Trophoblast cell (in vitro differentiated cells and primary cell): ENCODE measurements at regions not wholly inside any gene's neighbourhood (a gene's known extent, or its start where the extent isn't known, plus 50 kb on each side); places are given as distances from the start of the nearest gene placed in this dataset.

Experiments used
- DNase-seq, 2 donors: peaks; one replicate each; pipeline ENCODE4 v3.0.0-alpha.2; 2016
- H2AFZ ChIP-seq: 2 replicates; pipeline ENCODE4 v1.6.1; 2013; ENCODE audit warnings: low read length, moderate library complexity, mild to moderate bottlenecking; ENCODE audit not compliant: insufficient read depth, poor library complexity
- H2AK5ac ChIP-seq: 2 replicates; pipeline ENCODE4 v1.6.1; 2013; ENCODE audit warnings: mild to moderate bottlenecking, low read length
- H2BK120ac ChIP-seq: 2 replicates; pipeline ENCODE4 v1.6.1; 2013; ENCODE audit warnings: low read length, mild to moderate bottlenecking, moderate library complexity; ENCODE audit not compliant: insufficient read depth, poor library complexity
- H2BK12ac ChIP-seq: 2 replicates; pipeline ENCODE4 v1.6.1; 2013; ENCODE audit warnings: mild to moderate bottlenecking, low read length, moderate library complexity
- H2BK5ac ChIP-seq: 2 replicates; pipeline ENCODE4 v1.6.1; 2013; ENCODE audit warnings: low read length, low read depth, moderate library complexity, mild to moderate bottlenecking; ENCODE audit not compliant: poor library complexity
- H3K14ac ChIP-seq: 2 replicates; pipeline ENCODE4 v1.6.1; 2013; ENCODE audit warnings: mild to moderate bottlenecking, low read length
- H3K18ac ChIP-seq: 2 replicates; pipeline ENCODE4 v1.6.1; 2013; ENCODE audit warnings: mild to moderate bottlenecking, low read length
- H3K23ac ChIP-seq: 2 replicates; pipeline ENCODE4 v1.6.1; 2013; ENCODE audit warnings: low read length
- H3K27ac ChIP-seq: 2 replicates; pipeline ENCODE4 v1.5.1; 2013; ENCODE audit warnings: low read depth, mild to moderate bottlenecking, inconsistent platforms, low read length, moderate library complexity
- H3K27me3 ChIP-seq: 2 replicates; pipeline ENCODE4 v1.6.1; 2013; ENCODE audit warnings: inconsistent platforms, mild to moderate bottlenecking, low read length, moderate library complexity; ENCODE audit not compliant: insufficient read depth
- H3K36me3 ChIP-seq, 2 experiments: 1 replicate in 1 of 2; 2 replicates in 1 of 2; pipeline ENCODE4 v1.6.1; 2013; ENCODE audit warnings: low read length in 2 of 2, mild to moderate bottlenecking in 2 of 2, moderate library complexity in 1 of 2; ENCODE audit not compliant: insufficient read depth in 2 of 2, control insufficient read depth in 1 of 2
- H3K4ac ChIP-seq: 2 replicates; pipeline ENCODE4 v1.6.1; 2013; ENCODE audit warnings: low read depth, mild to moderate bottlenecking, low read length, moderate library complexity
- H3K4me1 ChIP-seq, 2 experiments: 1 replicate in 1 of 2; 2 replicates in 1 of 2; pipeline ENCODE4 v1.6.1; 2013; ENCODE audit warnings: low read length in 2 of 2, mild to moderate bottlenecking in 2 of 2, moderate library complexity in 1 of 2; ENCODE audit not compliant: insufficient read depth in 2 of 2, control insufficient read depth in 1 of 2
- H3K4me2 ChIP-seq: 2 replicates; pipeline ENCODE4 v1.6.1; 2013; ENCODE audit warnings: inconsistent platforms, mild to moderate bottlenecking, low read length, moderate library complexity
- H3K4me3 ChIP-seq: 2 replicates; pipeline ENCODE4 v1.5.1; 2013; ENCODE audit warnings: mild to moderate bottlenecking, low read depth, low read length, inconsistent platforms
- H3K79me1 ChIP-seq: one replicate; pipeline ENCODE4 v1.6.1; 2013; ENCODE audit warnings: low read length
- H3K79me2 ChIP-seq: 2 replicates; pipeline ENCODE4 v1.6.1; 2013; ENCODE audit warnings: low read length, mild to moderate bottlenecking; ENCODE audit not compliant: control insufficient read depth, insufficient read depth, poor library complexity
- H3K9ac ChIP-seq: 2 replicates; pipeline ENCODE4 v1.6.1; 2013; ENCODE audit warnings: mild to moderate bottlenecking, low read length
- H3K9me3 ChIP-seq: 2 replicates; pipeline ENCODE4 v1.6.1; 2013; ENCODE audit warnings: low read depth, mild to moderate bottlenecking, control low read depth, inconsistent platforms, low read length; ENCODE audit not compliant: insufficient read depth
- H4K12ac ChIP-seq: 2 replicates; pipeline ENCODE4 v1.6.1; 2013; ENCODE audit warnings: low read depth, mild to moderate bottlenecking, low read length, moderate library complexity
- H4K8ac ChIP-seq: 2 replicates; pipeline ENCODE4 v1.6.1; 2013; ENCODE audit warnings: low read depth, mild to moderate bottlenecking, low read length, moderate library complexity
- H4K91ac ChIP-seq: one replicate; pipeline ENCODE4 v1.6.1; 2013; ENCODE audit warnings: low read depth, mild to moderate bottlenecking, low read length, moderate library complexity
- WGBS: extraction: QIAGEN DNeasy Blood & Tissue Kit; methylation state at CpG from one replicate; pipeline ENCODE4 v1.1.7; 2013; ENCODE audit warnings: missing lambda C conversion rate; ENCODE audit not compliant: insufficient read length, insufficient coverage; ENCODE audit errors: extremely low coverage; 5-methylcytosine and 5-hydroxymethylcytosine counted together

DNA sequence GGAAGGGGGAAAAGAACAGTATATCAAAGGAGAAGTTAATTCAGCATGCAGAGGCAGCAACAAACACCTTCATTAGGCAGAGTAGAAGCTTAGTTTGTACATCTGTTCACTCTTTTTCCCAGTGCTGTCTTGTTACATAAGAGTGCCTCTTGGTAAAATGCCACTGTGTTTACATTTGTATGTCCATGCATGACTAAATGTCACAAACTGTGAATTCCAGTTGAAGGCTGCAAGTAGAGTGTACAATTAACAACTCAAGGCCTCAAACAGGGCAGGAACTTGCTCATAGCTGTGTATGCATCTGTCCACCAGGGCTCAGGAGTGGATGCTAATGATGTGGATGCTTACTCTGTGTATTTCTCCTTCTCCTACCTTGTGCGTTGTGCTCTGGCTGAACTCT is 214.2 kb upstream of the TPM1 start:
- Histone ChIP-seq H3K36me3 (peaks cover 9 to 25% of the 10 kb centered on the region in 2 experiments), H3K79me1 (peaks cover 17% of the 10 kb centered on the region), H4K12ac (no peak overlapping the region), H4K8ac (no peak overlapping the region), H3K9ac (no peak overlapping the region), H3K4me1 (peaks cover 10 to 16% of the 10 kb centered on the region in 2 experiments), H3K27me3 (no peaks in the 10 kb centered on the region), H3K9me3 (no peaks in the 10 kb centered on the region), H3K79me2 (peaks cover 7% of the 10 kb centered on the region), H3K23ac (no peak overlapping the region), H4K91ac (no peak overlapping the region), H2BK12ac (no peak overlapping the region), H3K4ac (no peak overlapping the region), H2BK5ac (no peak overlapping the region), H3K4me3 (no peak overlapping the region), H3K27ac (no peak overlapping the region), H2BK120ac (no peak overlapping the region), H2AFZ (no peak overlapping the region), H2AK5ac (no peak overlapping the region), H3K18ac (no peak overlapping the region), H3K14ac (no peak overlapping the region), H3K4me2 (no peak overlapping the region)
- no peak for DNase-seq
- WGBS = no CpG with 5 or more reads among the region's 1 CpG

DNA sequence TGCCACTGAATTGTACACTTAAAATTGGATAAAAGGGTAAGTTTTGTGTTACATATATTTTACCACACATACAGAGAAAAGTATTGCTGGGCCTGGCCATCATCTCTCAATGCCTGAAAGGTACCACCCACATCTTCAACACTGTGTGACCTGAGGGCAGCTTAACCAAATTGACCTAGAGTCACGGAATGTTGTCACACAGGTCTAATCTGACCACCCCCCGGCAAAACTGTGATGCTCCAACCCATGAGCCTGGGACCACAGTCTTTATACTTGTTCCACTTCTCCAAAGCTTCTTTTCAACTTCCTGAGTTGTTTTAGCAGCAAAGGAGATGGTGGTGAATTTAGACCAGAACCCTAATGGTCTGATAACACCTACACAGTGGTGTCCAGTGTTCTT is 210.3 kb upstream of the TPM1 start:
- Histone ChIP-seq H3K9ac (no peak overlapping the region), H3K23ac (no peak overlapping the region), H3K27me3 (no peaks in the 10 kb centered on the region), H3K9me3 (peaks cover 2% of the 10 kb centered on the region), H4K91ac (peak overlapping the region; percentile 84), H2BK120ac (peak overlapping the region; percentile 85), H3K14ac (peak overlapping the region; percentile 66), H4K8ac (peak overlapping the region; percentile 76), H3K4ac (peak overlapping the region; percentile 49), H3K79me1 (peaks cover 39% of the 10 kb centered on the region), H4K12ac (no peak overlapping the region), H2BK12ac (peak overlapping the region; percentile 97), H3K36me3 (peaks cover 22 to 35% of the 10 kb centered on the region in 2 experiments), H3K4me1 (peaks cover 22 to 31% of the 10 kb centered on the region in 2 experiments), H3K27ac (peak overlapping the region; percentile 87), H3K4me2 (peak overlapping the region; percentile 32), H2AFZ (no peak overlapping the region), H2AK5ac (peak overlapping the region; percentile 35), H3K18ac (peak overlapping the region; percentile 54), H3K4me3 (no peak overlapping the region), H2BK5ac (peak overlapping the region; percentile 89), H3K79me2 (peaks cover 15% of the 10 kb centered on the region)
- no CpG with 5 or more reads among the region's 2 CpGs for WGBS
- DNase-seq = peak; percentile 90 to 97

DNA sequence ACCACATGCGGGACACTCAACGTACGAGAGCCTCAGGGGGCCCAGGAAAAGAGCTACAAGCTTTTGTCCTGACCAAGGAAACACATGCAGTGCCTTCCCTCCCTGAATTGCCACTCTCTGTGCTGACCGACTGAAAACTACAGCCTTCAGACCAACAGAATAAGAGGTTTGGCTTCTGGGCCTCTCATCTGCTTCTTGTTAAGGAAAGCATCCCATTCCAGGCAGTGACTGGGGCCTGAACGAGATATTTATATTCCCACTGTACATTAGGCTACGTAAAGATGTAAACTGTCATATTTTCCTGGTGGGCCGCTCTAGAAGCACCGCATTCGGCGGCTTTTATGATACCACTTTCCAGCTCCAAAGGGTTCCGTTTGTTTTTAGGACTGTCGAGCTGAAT is 208.9 kb upstream of the TPM1 start:
- Histone ChIP-seq H2AK5ac (peak overlapping the region; percentile 93), H3K4me2 (no peak overlapping the region), H3K27ac (peak overlapping the region; percentile 87), H4K8ac (peak overlapping the region; percentile 82), H3K79me1 (peaks cover 43% of the 10 kb centered on the region), H4K12ac (no peak overlapping the region), H3K18ac (peak overlapping the region; percentile 78), H3K4ac (peak overlapping the region; percentile 81), H3K9ac (no peak overlapping the region), H3K27me3 (no peaks in the 10 kb centered on the region), H2BK5ac (peak overlapping the region; percentile 15), H3K36me3 (peaks cover 26 to 38% of the 10 kb centered on the region in 2 experiments), H2BK120ac (peak overlapping the region; percentile 36), H4K91ac (peak overlapping the region; percentile 91), H3K79me2 (peaks cover 15% of the 10 kb centered on the region), H3K9me3 (peaks cover 4% of the 10 kb centered on the region), H2BK12ac (peak overlapping the region; percentile 16), H3K4me3 (no peak overlapping the region), H2AFZ (no peak overlapping the region), H3K4me1 (peaks cover 22 to 31% of the 10 kb centered on the region in 2 experiments), H3K23ac (no peak overlapping the region), H3K14ac (peak overlapping the region; percentile 95)
- WGBS = no CpG with 5 or more reads among the region's 12 CpGs
- DNase-seq = no peak

DNA sequence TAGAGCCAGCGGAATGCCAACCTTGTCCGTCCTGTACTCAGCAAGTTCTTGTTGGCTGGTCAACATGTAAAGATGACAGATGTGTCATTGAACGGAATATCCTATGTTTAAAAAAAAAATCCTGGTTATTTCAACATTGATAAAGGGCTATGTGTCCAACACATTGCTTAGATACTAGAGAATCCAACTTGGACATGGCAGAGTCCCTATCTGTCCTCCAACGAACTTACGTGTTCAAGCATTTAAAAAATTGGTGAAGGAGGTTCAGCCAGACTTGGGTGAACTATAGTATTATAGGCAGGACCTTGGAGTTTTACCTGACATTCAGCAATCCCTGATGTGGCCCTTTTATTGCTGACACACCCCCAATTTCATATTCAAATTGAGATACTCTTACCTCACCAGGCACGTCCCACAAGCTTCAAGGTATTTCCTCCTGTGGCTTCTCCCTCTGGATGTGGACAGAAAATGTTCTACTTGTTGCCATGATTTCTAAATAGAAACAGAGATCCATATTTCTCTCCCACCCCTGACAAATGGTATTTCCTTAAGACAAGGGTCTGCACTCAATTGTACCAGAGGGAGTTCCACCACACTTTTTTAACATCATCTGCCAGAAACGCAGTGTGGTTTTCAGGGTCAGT is 207.7 kb upstream of the TPM1 start:
- peak; percentile 64 to 90 for DNase-seq
- Histone ChIP-seq H4K8ac (peak overlapping the region; percentile 42), H3K79me2 (peaks cover 15% of the 10 kb centered on the region), H2BK5ac (peak overlapping the region; percentile 79), H3K18ac (peak overlapping the region; percentile 45), H3K23ac (no peak overlapping the region), H3K4me2 (no peak overlapping the region), H3K4ac (peak overlapping the region; percentile 10), H3K27me3 (no peaks in the 10 kb centered on the region), H2AK5ac (peak overlapping the region; percentile 55), H3K4me3 (no peak overlapping the region), H4K12ac (no peak overlapping the region), H3K27ac (peak overlapping the region; percentile 61), H3K9me3 (peaks cover 4% of the 10 kb centered on the region), H3K14ac (peak overlapping the region; percentile 63), H2BK12ac (peak overlapping the region; percentile 84), H3K36me3 (peaks cover 31 to 48% of the 10 kb centered on the region in 2 experiments), H2AFZ (no peak overlapping the region), H3K79me1 (peaks cover 46% of the 10 kb centered on the region), H3K9ac (no peak overlapping the region), H2BK120ac (peak overlapping the region; percentile 67), H3K4me1 (peaks cover 22 to 31% of the 10 kb centered on the region in 2 experiments), H4K91ac (peak overlapping the region; percentile 91)
- no CpG with 5 or more reads among the region's 7 CpGs for WGBS
